Body of pancreas (tissue), 4 donors: ENCODE measurements at regions not wholly inside any gene's neighbourhood (a gene's known extent, or its start where the extent isn't known, plus 50 kb on each side); places are given as distances from the start of the nearest gene placed in this dataset.

Source experiments
- CTCF ChIP-seq, 7 experiments: fragments of 450-650 bp in 4 of 7; fragments of 200-600 bp in 3 of 7; sonication (generic) in 3 of 7; IDR thresholded peaks; one replicate each; pipeline ENCODE4 v1.5.1; 2016 to 2019; ENCODE audit warnings: antibody characterized with exemption in 7 of 7
- POLR2A ChIP-seq, 3 donors: fragments of 450-650 bp; IDR thresholded peaks; one replicate each; pipeline ENCODE4 v1.6.1; 2016; ENCODE audit warnings: antibody characterized with exemption in 3 of 3, mild to moderate bottlenecking in 2 of 3

GRCh38 chr10:106224676-106225075 lies 939.8 kb downstream of the SORCS1 start:
- TF ChIP-seq POLR2A (IDR thresholded peaks at IDR 0.05) = no peak
- TF ChIP-seq CTCF (IDR thresholded peaks at IDR 0.05) = no peak
